ENCODE measurements at regions not wholly inside any gene's neighbourhood (a gene's known extent, or its start where the extent isn't known, plus 50 kb on each side); places are given as distances from the start of the nearest gene placed in this dataset.

DNA sequence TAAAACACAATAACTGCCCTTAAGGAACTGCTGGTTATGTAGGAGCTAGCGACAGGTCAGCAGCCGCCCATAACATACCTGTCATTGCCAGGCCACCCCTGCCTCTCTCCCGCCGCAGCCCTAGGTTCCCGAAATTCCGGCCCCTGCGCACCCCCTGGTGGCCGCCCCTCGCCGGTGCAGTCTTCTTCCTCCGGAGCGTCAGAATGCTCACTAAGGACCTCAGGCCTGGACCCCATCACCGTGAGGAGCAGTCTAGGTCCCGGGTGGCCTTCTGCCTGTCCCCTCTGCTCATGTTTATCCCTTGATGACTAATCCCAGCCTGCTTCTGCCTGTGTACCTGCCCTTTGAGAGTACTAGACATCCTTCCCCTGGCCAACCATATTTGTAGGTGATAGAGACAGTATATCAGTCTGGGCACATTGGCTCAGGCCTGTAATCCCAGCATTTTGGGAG lies 115.7 kb upstream of the SLC1A4 start:
- H3K27me3 ChIP-seq (ENCODE audit: low read depth) = no peaks in the 10 kb centered on the region
- no peaks in the 10 kb centered on the region for H3K36me3 ChIP-seq
- no peaks in the 10 kb centered on the region for H3K9me3 ChIP-seq (replicated peaks)
- TF ChIP-seq, protein P1, sequence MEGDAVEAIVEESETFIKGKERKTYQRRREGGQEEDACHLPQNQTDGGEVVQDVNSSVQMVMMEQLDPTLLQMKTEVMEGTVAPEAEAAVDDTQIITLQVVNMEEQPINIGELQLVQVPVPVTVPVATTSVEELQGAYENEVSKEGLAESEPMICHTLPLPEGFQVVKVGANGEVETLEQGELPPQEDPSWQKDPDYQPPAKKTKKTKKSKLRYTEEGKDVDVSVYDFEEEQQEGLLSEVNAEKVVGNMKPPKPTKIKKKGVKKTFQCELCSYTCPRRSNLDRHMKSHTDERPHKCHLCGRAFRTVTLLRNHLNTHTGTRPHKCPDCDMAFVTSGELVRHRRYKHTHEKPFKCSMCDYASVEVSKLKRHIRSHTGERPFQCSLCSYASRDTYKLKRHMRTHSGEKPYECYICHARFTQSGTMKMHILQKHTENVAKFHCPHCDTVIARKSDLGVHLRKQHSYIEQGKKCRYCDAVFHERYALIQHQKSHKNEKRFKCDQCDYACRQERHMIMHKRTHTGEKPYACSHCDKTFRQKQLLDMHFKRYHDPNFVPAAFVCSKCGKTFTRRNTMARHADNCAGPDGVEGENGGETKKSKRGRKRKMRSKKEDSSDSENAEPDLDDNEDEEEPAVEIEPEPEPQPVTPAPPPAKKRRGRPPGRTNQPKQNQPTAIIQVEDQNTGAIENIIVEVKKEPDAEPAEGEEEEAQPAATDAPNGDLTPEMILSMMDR (IDR thresholded peaks at IDR 0.05; ENCODE audit: borderline replicate concordance) = peak; percentile 97
- intact Hi-C loops (cut with micrococcal nuclease) = no loop called here
- H3K4me1 ChIP-seq = peaks cover 18% of the 10 kb centered on the region
- peak; percentile 78 for DNase-seq
- peak overlapping the region; percentile 28 for H3K4me3 ChIP-seq
- H3K27ac ChIP-seq (replicated peaks) = no peak overlapping the region

DNA sequence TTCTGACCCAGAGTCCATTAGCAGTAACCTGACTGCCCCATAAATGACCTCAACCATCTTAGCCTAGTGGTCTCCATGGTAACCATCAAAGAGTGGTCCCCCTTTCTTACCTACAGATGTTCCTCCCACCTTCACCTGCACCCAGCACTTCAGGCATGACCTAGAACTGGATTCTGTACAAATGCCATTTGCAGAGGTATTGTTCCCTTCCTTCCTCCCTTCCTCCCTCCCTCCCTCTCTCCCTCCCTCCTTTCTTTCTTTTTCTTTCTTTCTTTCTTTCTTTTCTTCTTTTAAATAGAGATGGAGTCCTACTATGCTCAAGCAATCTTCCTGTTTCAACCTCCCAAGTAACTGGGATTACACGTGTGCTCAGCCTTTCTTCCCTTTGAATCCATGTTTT lies 114.6 kb upstream of the SLC1A4 start:
- H3K4me3 ChIP-seq = no peak overlapping the region
- H3K4me1 ChIP-seq = peaks cover 18% of the 10 kb centered on the region

DNA sequence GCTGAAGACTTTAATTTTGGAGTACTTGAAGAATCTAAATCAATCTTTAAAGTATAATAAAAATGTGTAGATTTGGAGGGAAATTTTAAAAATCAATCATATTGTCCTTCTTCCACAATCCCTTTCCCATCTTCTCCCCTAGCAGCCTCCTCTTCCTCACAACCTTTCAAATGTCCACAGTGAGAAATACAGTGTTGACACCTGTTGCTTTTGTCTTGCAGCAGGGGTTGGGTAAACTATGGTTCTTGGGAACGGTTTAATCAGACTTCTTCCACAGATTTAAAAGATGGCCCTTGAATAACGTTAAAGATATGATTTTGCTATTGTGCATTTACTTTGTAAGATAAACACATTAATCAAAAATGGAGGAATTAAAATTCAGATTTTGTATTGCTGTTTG lies 113.8 kb upstream of the SLC1A4 start:
- TF ChIP-seq, protein P1 (IDR thresholded peaks at IDR 0.05; ENCODE audit: borderline replicate concordance) = no peak
- H3K27me3 ChIP-seq (ENCODE audit: low read depth) = no peaks in the 10 kb centered on the region
- H3K4me1 ChIP-seq = peaks cover 18% of the 10 kb centered on the region
- peak overlapping the region; percentile 51 for H3K27ac ChIP-seq (replicated peaks)
- no peak overlapping the region for H3K4me3 ChIP-seq
- H3K36me3 ChIP-seq = no peaks in the 10 kb centered on the region
- no peak for DNase-seq
- no peaks in the 10 kb centered on the region for H3K9me3 ChIP-seq (replicated peaks)
- intact Hi-C loops (cut with micrococcal nuclease) = no loop called here

More for the DNA sequence above, 114.6 kb upstream of the SLC1A4 start:
- Histone ChIP-seq H3K27me3 (ENCODE audit: low read depth) (no peaks in the 10 kb centered on the region), H3K36me3 (no peaks in the 10 kb centered on the region), H3K9me3 (replicated peaks) (no peaks in the 10 kb centered on the region), H3K27ac (replicated peaks) (no peak overlapping the region)
- TF ChIP-seq, protein P1 (IDR thresholded peaks at IDR 0.05; ENCODE audit: borderline replicate concordance) = no peak
- intact Hi-C loops (cut with micrococcal nuclease) = no loop called here
- DNase-seq = no peak

DNA sequence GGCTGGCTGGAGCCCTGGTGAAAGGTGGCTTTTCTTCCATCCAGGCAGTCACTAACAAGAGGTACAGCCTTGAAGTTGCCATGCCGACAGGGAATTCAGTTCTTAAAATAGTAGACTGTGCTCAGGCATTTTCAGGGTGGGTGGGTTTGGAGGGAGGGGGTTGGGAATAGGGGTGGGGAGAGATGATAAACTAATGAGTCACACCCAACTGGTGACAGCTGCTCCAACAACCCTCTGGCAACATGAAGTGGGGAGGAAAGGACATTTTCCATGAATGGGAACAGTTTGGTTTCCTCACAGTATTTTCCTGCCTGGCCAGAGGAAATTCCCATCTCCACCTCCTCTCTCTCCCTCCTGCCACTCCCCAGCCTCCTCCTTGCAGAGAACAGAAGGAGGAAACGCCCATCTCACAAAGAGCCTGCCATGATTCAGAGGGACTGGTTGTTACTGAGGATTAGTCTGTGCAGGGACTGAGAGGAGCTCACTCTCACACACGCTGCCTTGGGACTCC lies 113.0 kb upstream of the SLC1A4 start:
- peaks cover 18% of the 10 kb centered on the region for H3K4me1 ChIP-seq
- H3K27me3 ChIP-seq (ENCODE audit: low read depth) = no peaks in the 10 kb centered on the region
- intact Hi-C loops (cut with micrococcal nuclease) = no loop called here
- peak overlapping the region; percentile 51 for H3K27ac ChIP-seq (replicated peaks)
- DNase-seq = no peak
- no peaks in the 10 kb centered on the region for H3K36me3 ChIP-seq
- TF ChIP-seq, protein P1 (IDR thresholded peaks at IDR 0.05; ENCODE audit: borderline replicate concordance) = no peak
- no peak overlapping the region for H3K4me3 ChIP-seq
- no peaks in the 10 kb centered on the region for H3K9me3 ChIP-seq (replicated peaks)

DNA sequence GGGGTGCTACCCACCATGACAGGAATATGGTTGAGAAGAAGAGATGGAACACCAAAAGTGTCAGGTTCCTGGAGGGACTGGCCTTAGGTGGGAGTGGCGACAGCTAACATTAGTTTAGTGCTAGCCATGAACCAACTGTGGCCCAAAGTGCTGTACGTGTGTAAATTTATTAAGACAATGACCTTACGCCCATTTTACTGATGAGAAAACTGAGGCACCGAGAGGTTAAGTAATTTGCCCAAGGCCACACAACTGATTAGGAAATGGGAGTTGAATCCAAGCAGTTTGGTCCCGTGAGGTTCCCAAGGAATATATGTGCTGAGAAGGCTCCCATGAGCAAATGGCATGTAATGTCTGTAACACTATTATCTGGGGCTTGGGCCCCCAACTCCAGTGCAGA lies 109.5 kb upstream of the SLC1A4 start:
- H3K4me3 ChIP-seq = no peak overlapping the region
- H3K27ac ChIP-seq (replicated peaks) = no peak overlapping the region
- no peaks in the 10 kb centered on the region for H3K36me3 ChIP-seq
- no peak for DNase-seq
- peaks cover 14% of the 10 kb centered on the region for H3K4me1 ChIP-seq
- TF ChIP-seq, protein P1 (IDR thresholded peaks at IDR 0.05; ENCODE audit: borderline replicate concordance) = no peak
- no peaks in the 10 kb centered on the region for H3K9me3 ChIP-seq (replicated peaks)
- intact Hi-C loops (cut with micrococcal nuclease) = no loop called here
- no peaks in the 10 kb centered on the region for H3K27me3 ChIP-seq (ENCODE audit: low read depth)
